Left colon (tissue), 2 donors: ENCODE measurements at regions not wholly inside any gene's neighbourhood (a gene's known extent, or its start where the extent isn't known, plus 50 kb on each side); places are given as distances from the start of the nearest gene placed in this dataset.

ENCODE experiments used
- ATAC-seq: fragments of 200-7000 bp; cut with Tn5 transposase; one replicate; pipeline ENCODE4 v1.9.1; 2020; ENCODE audit warnings: mild to moderate bottlenecking, moderate library complexity
- DNase-seq, 2 donors: peaks; one replicate each; pipeline ENCODE4 v3.0.0-alpha.2; 2020
- intact Hi-C, 2 donors: fragments of 100-400 bp; cut with DNase I in 1 of 2; cut with micrococcal nuclease in 1 of 2; formaldehyde crosslinking; loops; one replicate each; pipeline versions ENCODE4 v1.11.2 to v1.14.0; 2022; cut with DNase I, micrococcal nuclease
- donor health status: DM: no; HTN: no; CAD: no.
- donor health status: DM: yes; HTN: yes; CAD: no.

GRCh38 chr5:166014256-166014655, 2277.2 kb upstream of the WWC1 start:
- intact Hi-C loops: no loop called here
- no peak for ATAC-seq

GRCh38 chr5:166018716-166019115, 2272.7 kb upstream of the WWC1 start:
- intact Hi-C loops: no loop called here
- DNase-seq (no peak), ATAC-seq (no peak)

More at GRCh38 chr5:166014256-166014655, 2277.2 kb upstream of the WWC1 start:
- DNase-seq: no peak

GRCh38 chr5:166022065-166022464, 2269.4 kb upstream of the WWC1 start:
- ATAC-seq: no peak
- intact Hi-C loops: no loop called here

GRCh38 chr5:166024970-166025369, 2266.5 kb upstream of the WWC1 start:
- intact Hi-C loops: no loop called here
- DNase-seq (no peak), ATAC-seq (no peak)

More at GRCh38 chr5:166022065-166022464, 2269.4 kb upstream of the WWC1 start:
- no peak for DNase-seq

GRCh38 chr5:166027582-166027981, 2263.9 kb upstream of the WWC1 start:
- intact Hi-C loops: no loop called here
- DNase-seq (no peak), ATAC-seq (no peak)

GRCh38 chr5:166031926-166032325, 2259.5 kb upstream of the WWC1 start:
- intact Hi-C loops: no loop called here
- ATAC-seq: no peak
- DNase-seq: no peak

GRCh38 chr5:166032601-166033000, 2258.8 kb upstream of the WWC1 start:
- intact Hi-C loops: no loop called here
- DNase-seq: no peak
- ATAC-seq: no peak

GRCh38 chr5:166045961-166046360, 2245.5 kb upstream of the WWC1 start:
- ATAC-seq (no peak), DNase-seq (no peak)
- intact Hi-C loops: no loop called here

GRCh38 chr5:166046956-166047355, 2244.5 kb upstream of the WWC1 start:
- intact Hi-C loops: no loop called here
- DNase-seq (no peak), ATAC-seq (no peak)

- ATAC-seq (no peak), DNase-seq (no peak)
- intact Hi-C loops: no loop called here
Observed at GRCh38 chr5:166050531-166050930, 2240.9 kb upstream of the WWC1 start.

GRCh38 chr5:166058660-166059059, 2232.8 kb upstream of the WWC1 start:
- no peak for ATAC-seq
- intact Hi-C loops: no loop called here
- no peak for DNase-seq

- intact Hi-C loops: no loop called here
- no peak for DNase-seq
- no peak for ATAC-seq
Observed at GRCh38 chr5:166062094-166062493, 2229.4 kb upstream of the WWC1 start.

GRCh38 chr5:166062719-166063118, 2228.7 kb upstream of the WWC1 start:
- DNase-seq: no peak
- intact Hi-C loops: no loop called here
- ATAC-seq: peak; percentile 60

GRCh38 chr5:166063261-166063660, 2228.2 kb upstream of the WWC1 start:
- intact Hi-C loops: no loop called here
- no peak for ATAC-seq
- no peak for DNase-seq

GRCh38 chr5:166068547-166069335, 2222.7 kb upstream of the WWC1 start:
- intact Hi-C loops: no loop called here
- DNase-seq (no peak), ATAC-seq (no peak)

- intact Hi-C loops: no loop called here
- no peak for DNase-seq
- no peak for ATAC-seq
Observed at GRCh38 chr5:166073901-166074581, 2217.4 kb upstream of the WWC1 start.

- ATAC-seq (no peak), DNase-seq (no peak)
- intact Hi-C loops: no loop called here
Observed at GRCh38 chr5:166074582-166075481, 2216.6 kb upstream of the WWC1 start.

GRCh38 chr5:166083183-166083959, 2208.1 kb upstream of the WWC1 start:
- DNase-seq: no peak
- intact Hi-C loops: no loop called here
- no peak for ATAC-seq

GRCh38 chr5:166086568-166086967, 2204.9 kb upstream of the WWC1 start:
- DNase-seq: no peak
- intact Hi-C loops: no loop called here

More at GRCh38 chr5:166086568-166086967, 2204.9 kb upstream of the WWC1 start:
- ATAC-seq: no peak
